GM19099 (cell line): ENCODE measurements at regions not wholly inside any gene's neighbourhood (a gene's known extent, or its start where the extent isn't known, plus 50 kb on each side); places are given as distances from the start of the nearest gene placed in this dataset.

Experiments used
- POLR2A ChIP-seq: IDR thresholded peaks from 3 replicates; pipeline ENCODE4 v1.6.1; 2011; ENCODE audit warnings: low read depth; ENCODE audit not compliant: insufficient read length; ENCODE audit errors: extremely low read depth

DNA sequence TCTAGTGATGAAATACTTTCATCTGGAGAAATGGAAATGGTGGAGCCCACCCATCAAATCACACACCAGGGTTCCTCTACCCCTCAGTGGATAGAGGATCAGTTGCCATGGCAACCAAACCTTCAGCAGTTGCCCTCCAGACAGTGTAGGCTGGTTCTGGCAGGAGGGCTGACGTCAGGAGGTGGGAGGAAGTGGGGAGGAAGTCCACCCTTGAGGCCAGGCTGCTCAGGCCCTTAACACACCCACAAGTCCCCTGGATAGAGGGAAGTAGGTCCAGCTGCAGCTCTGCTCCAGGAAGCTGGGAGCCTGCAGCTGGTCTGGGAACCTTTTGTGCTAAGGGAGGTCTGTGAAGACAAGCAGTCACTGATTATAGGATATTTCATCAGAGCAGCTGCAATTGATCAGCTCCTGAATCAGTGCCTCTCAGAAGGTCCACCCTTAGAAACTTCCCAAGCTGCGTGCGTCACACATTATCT, 186.6 kb downstream of the MTX2 start:
- no peak for TF ChIP-seq POLR2A

DNA sequence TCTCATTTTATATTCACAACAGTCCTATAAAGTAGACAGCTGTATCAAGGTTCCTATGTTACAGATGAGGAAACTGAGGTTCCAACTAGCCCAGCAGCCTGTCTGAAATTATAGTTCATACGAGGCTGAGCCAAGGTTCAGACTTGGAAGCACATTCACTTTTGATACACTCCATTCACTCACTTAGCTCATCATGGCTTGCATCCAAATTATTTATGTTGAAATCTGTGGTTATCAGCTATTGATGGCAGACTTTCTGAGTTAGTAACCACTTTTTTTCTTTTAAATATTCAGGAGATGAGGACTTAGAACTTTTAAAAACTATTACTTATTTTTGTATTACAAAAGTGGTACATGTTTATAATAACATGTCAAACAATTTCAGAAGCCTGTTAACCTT, 188.2 kb downstream of the MTX2 start:
- TF ChIP-seq POLR2A, result no peak

DNA sequence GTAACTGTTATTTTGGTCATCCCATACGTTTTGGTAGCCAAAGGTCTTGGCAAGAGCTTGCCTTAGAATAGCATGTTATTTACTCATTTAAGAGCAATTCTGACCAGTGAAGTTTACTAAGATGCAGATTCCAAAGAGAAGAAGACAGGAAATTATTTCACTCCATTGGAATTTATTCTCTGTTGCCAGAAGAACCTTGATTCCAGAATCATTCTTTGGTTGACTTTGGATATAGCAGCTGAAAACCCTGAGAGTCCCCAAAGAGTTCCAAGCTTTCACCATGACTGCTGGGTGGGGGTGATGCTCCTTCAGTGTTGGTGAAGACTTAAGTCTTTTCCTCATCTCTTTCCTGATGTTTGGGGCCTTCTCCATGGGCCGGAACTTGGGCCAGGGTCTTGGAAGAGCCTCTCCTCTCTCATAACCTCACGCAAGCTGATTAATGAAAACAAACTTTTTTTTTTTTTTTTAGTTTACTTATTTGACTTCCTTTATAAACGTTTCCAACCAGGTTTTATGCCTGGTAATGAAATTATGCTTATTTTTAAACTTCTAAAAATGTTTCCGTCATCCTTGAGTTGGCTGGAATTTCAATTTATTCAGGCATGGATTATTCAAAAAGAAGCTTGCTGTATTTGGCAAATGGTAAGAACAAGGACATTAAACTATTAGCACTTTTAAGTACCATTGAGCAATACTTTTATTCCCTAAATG, 192.0 kb downstream of the MTX2 start:
- TF ChIP-seq POLR2A, result no peak

DNA sequence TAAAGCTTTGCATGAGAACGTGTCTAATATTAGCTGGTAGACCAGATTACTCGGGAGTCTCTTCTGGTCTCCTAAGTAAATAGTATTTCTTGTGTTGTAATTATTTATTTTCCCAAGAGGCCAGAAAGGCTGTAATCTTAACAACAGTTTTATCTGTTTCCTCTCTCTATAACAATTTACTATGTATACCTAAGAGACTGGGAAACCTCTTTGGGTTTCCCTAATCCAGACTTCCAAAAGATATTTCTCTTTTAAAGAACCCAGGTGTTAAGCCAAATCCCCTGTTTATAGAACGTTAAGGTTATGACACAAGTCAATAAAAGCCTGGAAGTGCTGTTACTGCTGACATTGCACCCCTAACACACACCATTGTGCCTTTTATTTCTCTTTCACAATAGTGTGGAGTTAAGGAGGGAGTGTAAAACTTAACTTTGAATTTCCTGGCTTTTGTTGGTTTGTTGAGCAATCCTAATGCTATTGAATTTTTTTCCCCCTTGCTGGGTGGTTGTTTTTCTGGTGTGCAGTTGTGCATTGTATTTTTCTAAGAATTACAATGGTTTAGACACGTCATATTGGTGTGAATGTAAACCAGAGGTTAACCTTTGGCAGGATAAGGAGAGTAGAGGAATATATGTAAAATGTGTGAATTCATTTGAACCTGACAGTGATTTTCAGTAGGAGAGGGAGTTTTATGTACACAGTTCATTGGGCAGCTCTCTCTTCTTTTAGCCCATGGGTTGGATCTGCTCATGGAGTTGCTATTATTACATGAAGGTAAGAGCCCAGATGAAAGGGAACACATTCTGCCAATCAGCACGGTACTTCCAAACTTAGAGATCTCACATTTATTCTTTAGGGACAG, 192.8 kb downstream of the MTX2 start:
- no peak for TF ChIP-seq POLR2A

DNA sequence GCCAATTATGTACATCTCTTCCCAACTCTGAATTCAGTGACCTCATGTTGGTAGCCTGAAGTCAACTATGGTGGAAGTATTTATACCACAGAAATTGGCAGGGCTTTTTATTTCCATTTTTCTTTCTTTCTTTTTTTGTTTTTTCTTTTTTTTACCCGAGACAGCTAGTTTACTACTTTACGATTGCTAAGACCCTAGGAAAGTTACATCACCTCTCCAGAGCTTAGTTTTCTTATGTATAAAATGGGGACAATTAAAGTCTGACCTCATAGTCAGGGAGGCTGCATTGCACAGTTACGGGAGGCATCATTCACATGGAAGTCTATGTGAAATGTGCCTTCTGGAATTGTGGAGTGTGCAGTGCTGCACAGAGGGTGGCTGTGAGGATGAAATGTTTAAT, 194.3 kb downstream of the MTX2 start:
- TF ChIP-seq POLR2A, result no peak

DNA sequence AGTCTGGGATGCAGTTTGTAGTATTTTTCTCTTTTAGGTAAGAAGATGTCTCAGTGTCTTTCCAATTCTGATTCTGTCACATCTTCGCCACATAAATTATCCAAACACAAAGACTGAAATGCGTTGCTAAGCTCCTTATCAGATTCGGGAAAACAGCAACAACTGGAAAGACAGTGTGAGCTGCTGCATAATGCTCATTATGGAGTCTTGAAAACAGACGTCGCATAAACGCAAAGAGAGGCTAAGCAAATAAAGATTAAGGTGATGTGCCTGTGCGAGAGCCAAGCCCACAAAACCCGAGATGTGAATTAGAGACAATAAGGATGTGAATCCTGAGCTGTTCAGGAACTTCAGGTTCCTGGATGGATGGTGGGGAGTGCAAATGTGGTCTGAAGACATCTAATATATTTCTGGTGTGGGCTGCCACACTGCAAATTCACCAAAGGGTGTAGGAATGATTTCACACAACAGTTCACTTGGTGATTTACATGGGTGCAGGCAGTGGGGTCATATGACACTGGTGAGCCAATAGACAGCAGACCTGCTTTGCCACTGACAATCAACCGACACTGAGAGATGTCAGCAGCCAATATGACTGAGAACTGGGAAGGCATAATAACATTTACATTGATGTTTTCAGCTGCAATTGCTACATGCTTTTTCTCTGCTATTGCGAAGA, 195.8 kb downstream of the MTX2 start:
- no peak for TF ChIP-seq POLR2A

DNA sequence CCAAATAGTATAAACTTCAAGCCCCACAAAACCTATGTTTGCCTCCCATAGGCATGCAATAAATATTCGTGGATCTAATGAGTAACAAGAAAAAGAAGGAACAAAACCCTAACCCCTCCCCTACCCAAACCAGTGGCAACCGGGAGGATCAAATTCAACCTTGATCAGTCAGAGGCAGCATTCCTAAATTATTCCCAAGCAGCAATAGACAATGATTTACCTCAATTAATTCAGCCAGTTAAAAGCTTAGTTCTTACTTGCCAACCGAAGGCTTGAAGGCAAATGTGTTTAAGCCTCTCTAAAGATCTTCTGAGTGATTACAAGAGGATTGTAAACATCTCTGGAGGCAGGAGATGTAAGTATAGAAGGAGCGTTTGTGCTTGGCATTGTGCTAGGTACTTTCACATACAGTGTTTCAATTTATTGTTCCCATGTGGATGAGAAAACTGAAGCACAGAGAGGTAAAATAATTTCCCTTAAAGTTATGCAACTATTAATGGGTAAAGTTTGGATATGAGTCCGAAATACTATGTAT, 197.7 kb downstream of the MTX2 start:
- TF ChIP-seq POLR2A, result no peak

DNA sequence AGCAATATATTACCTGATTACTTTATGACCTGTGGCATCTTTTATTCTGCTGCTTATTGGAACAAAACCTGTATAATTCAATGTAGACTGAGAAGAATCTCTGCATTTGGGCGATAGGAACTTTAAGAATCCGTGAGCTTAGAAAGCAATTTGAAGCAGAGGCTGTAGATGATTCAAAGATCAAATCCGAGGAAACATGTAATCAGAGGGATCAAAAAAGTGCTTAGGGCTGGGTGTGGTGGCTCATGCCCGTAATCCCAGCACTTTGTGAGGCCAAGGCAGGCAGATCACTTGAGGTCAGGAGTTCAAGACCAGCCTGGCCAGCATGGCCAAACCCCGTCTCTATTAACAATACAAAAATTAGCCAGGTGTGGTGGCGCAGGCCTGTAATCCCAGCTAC, 198.4 kb downstream of the MTX2 start:
- TF ChIP-seq POLR2A, result no peak

DNA sequence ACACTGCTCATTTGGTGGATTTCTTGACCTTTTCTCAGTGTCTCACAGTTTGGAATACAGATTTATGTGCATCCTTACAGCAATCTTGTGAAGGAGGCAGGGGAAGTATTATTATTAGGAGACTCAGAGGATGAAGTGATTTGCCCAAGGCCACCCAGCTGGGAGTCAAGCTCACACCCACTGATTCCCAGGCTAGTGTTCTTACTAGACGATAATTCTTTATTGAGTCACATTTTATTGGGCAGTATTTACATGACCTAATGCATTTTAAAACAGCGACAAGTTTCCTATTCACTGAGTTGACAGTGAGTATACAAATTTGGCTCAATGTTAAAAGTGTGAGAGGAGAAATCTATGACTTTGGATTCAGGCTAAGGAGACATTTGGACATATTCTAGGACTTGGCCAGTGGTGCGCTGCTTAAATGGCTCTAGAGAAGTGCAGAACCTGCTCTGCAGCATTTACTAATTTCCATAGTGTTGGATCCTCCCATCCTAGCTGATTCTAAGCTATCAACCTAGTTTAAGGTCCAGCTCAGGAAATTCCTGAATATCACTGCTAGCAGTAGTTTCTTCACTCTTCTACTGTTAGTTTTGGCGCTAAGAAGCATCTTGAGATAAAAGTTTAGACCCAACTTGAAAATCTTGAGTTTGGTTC, 199.3 kb downstream of the MTX2 start:
- no peak for TF ChIP-seq POLR2A

DNA sequence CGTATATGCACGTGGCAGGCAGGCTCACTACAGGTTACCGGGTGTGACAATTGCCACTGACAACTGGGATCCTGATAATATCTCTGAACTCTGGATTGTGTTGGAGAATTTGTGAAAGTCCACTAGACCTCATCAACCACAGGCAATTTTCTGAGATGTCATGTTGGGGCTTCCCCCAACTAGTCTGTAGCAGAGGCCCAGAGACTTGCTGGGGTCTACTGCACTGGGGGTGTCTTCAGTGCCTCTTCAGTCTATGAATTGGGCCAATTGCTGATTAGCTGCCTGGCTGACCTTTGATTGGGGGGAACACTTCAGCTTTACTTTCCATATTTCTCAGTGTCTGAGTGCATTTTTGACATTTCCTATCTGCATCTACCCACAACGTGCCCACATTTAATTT, 201.5 kb downstream of the MTX2 start:
- no peak for TF ChIP-seq POLR2A

DNA sequence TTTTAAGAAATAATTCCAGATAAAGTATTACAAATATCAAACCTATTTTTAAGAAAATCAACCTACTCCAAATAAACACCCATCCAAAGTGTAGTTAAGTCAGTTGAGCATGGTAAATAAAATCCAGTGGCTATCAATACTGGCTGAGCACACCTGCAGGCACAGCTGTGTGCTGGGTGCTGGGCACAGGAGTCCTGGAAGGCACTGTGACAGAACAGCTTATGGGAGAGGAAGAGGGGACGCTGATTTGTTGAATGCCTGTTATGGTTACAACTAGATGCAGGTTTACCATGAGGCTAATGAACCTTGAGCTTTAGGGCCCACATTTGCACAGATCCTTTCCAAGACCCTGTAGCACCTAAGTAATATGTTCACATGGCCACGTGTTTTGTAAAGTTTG, 202.7 kb downstream of the MTX2 start:
- TF ChIP-seq POLR2A, result no peak

DNA sequence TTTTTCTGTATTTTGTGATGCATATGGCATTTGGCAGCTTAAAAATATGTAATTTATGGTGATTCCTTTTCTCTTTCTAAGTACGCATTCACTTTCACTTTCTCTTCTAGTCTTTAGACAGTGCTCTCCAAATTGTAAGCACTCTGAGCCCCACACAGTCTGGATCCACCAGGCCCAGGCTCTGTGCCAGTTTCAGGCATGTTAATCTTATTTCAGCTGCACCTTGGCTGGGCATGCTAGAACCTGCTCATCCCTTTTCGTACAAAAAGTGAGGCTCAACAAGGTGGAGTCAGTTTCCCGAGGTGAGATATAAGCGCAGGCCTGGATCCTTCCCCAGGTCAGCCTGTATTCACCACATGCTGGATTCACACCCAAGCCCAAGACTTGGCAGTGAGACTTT, 203.9 kb downstream of the MTX2 start:
- TF ChIP-seq POLR2A, result no peak

DNA sequence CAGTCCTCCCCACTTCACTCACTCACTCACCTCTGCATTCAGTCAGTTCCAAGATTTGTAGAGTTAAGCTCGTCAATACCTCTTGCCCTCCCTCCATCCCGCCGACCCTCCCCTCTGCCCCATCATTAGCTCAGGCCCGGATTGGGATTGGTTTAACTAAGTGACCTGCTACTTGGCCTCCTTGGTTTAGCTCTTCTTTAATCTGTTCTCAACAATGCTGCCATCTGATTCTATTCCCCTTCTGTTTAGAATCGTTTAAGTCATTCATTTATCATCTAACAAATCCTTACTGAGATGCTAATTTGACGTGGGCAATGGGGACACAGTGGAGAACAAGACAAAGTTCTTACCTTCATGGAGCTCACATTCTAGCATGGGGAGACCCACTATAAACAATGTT, 204.6 kb downstream of the MTX2 start:
- no peak for TF ChIP-seq POLR2A

DNA sequence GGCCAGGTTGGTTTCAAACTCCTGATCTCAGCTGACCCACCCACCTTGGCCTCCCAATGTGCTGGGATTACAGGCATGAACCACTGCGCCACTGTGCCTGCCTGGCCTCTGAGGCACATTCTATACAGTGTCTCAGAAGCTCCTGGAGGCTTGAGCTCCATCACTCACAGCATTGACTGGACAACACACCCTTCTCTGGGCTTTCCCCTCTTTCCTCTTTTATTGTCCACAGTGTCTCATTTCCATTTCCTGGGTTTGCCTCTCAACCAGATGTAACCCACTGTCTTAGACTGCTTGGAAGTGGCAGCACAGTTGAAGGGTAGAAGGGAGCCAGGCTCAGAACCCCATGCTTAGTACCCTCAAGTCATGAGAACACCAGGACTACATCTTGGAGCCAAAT, 208.1 kb downstream of the MTX2 start:
- no peak for TF ChIP-seq POLR2A

DNA sequence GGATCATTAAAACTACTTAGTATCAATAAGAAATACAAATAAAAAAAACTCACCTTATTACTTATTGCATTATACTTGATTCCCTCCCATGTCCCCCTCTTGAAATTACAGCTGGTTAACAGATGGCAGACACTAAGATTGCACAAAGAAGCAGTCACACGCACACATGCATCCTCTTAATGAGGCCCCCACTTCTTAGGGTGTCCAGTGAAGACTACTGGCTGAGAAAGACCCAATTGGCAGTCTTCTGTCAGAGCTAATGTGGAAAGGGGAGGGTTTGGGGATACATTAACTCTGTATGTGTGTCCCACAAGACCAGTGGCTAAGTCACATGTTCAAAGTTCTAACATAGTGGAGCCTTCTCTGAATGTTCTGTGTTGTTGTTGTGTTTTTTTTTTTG, 210.7 kb downstream of the MTX2 start:
- no peak for TF ChIP-seq POLR2A
